NCI-H187 (cell line): ENCODE measurements at regions not wholly inside any gene's neighbourhood (a gene's known extent, or its start where the extent isn't known, plus 50 kb on each side); places are given as distances from the start of the nearest gene placed in this dataset.
A peak's percentile ranks its signal among the peaks of the same experiment; 100 is the strongest.
"Not testable (repeated sequence)": the region's sequence is repeated elsewhere in the genome, so short reads cannot be mapped to it uniquely, and the experiment has no call there.

Experiments
- DNase-seq, 2 experiments: peaks; one replicate each; lab custom pipeline; 2025; lab: John Stamatoyannopoulos, UW

- DNase-seq: no peak
Measured at GRCh38 chr13:76014406-76015318, 378.5 kb downstream of the LMO7 start.

GRCh38 chr13:76012091-76012721 lies 376.1 kb downstream of the LMO7 start:
- DNase-seq: no peak

- DNase-seq: no peak
Measured at GRCh38 chr13:76009267-76009890, 373.2 kb downstream of the LMO7 start.

GRCh38 chr13:76004416-76004815 lies 368.3 kb downstream of the LMO7 start:
- no peak for DNase-seq

GRCh38 chr13:76000131-76000530 lies 364.0 kb downstream of the LMO7 start:
- DNase-seq: no peak

- DNase-seq: no peak
Measured at GRCh38 chr13:75996582-75996981, 360.5 kb downstream of the LMO7 start.

GRCh38 chr13:75995966-75996365 lies 359.8 kb downstream of the LMO7 start:
- no peak for DNase-seq

GRCh38 chr13:75993823-75994222 lies 357.7 kb downstream of the LMO7 start:
- no peak for DNase-seq

GRCh38 chr13:75993241-75993640 lies 357.1 kb downstream of the LMO7 start:
- DNase-seq: no peak

- DNase-seq: no peak
Measured at GRCh38 chr13:75986818-75987217, 350.7 kb downstream of the LMO7 start.

- no peak for DNase-seq
Measured at GRCh38 chr13:75985132-75985531, 349.0 kb downstream of the LMO7 start.

- DNase-seq: no peak
Measured at GRCh38 chr13:75978818-75979217, 342.7 kb downstream of the LMO7 start.

- DNase-seq: no peak
Measured at GRCh38 chr13:75968103-75968838, 332.1 kb downstream of the LMO7 start.

GRCh38 chr13:75963302-75963701 lies 327.2 kb downstream of the LMO7 start:
- DNase-seq: no peak

- no peak for DNase-seq
Measured at GRCh38 chr13:75961911-75962310, 325.8 kb downstream of the LMO7 start.

GRCh38 chr13:75960538-75960994 lies 324.4 kb downstream of the LMO7 start:
- DNase-seq: no peak

GRCh38 chr13:75959861-75960481 lies 323.8 kb downstream of the LMO7 start:
- peak in 1 of 2 experiments; percentile 51 for DNase-seq

- DNase-seq: not testable (repeated sequence)
Measured at GRCh38 chr13:75953589-75953988, 317.5 kb downstream of the LMO7 start.

- no peak for DNase-seq
Measured at GRCh38 chr13:75947448-75947847, 311.3 kb downstream of the LMO7 start.

GRCh38 chr13:75946536-75947284 lies 310.6 kb downstream of the LMO7 start:
- DNase-seq: no peak
